ENCODE measurements at regions not wholly inside any gene's neighbourhood (a gene's known extent, or its start where the extent isn't known, plus 50 kb on each side); places are given as distances from the start of the nearest gene placed in this dataset.

GRCh38 chr12:41777064-41777790 lies 367.4 kb downstream of the GXYLT1 start:
- no peak for FAIRE-seq
- TF ChIP-seq SMC3 (conservative IDR thresholded peaks at IDR 0.05; ENCODE audit: insufficient read depth, low read depth, low read length) (no peak), HES1 (IDR thresholded peaks at IDR 0.05; ENCODE audit: low read depth) (no peak), CBX8 (IDR thresholded peaks at IDR 0.05; ENCODE audit: borderline replicate concordance, extremely low read depth, low read depth, low read length, poor library complexity, severe bottlenecking) (no peak), PTTG1 (tag; IDR thresholded peaks at IDR 0.05; ENCODE audit: low read depth) (no peak), GATAD2A (IDR thresholded peaks at IDR 0.05) (no peak), ERF (CRISPR knock-in tag; IDR thresholded peaks at IDR 0.05) (no peak), TCF7 (IDR thresholded peaks at IDR 0.05; ENCODE audit: borderline replicate concordance) (no peak), CTBP1 (IDR thresholded peaks at IDR 0.05; ENCODE audit: borderline replicate concordance) (no peak), GTF2B (IDR thresholded peaks at IDR 0.05; ENCODE audit: extremely low read depth, insufficient read length) (no peak), ZNF318 (IDR thresholded peaks at IDR 0.05; ENCODE audit: borderline replicate concordance in 1 of 2, low read depth in 1 of 2) (no peak), ZC3H11A (IDR thresholded peaks at IDR 0.05; ENCODE audit: low read depth, low read length) (no peak), RBBP5 (IDR thresholded peaks at IDR 0.05; ENCODE audit: borderline replicate concordance, insufficient read depth, low read length, poor library complexity, severe bottlenecking) (no peak), BDP1 (IDR thresholded peaks at IDR 0.05; ENCODE audit: insufficient read depth, insufficient read length) (no peak)

More at GRCh38 chr12:41777064-41777790, 367.4 kb downstream of the GXYLT1 start:
- H3K27me3 ChIP-seq (ENCODE audit: control insufficient read depth in 2 of 2, insufficient read depth in 2 of 2, low read length in 2 of 2), result no peaks in the 10 kb centered on the region
- no peaks in the 10 kb centered on the region for H4K20me1 ChIP-seq (replicated peaks; ENCODE audit: control insufficient read depth, insufficient read depth, low read length)
- H3K79me2 ChIP-seq (ENCODE audit: control insufficient read depth, insufficient read depth, low read length), result no peaks in the 10 kb centered on the region
- POLR2A ChIA-PET, result no interaction called here
- CTCF ChIA-PET (ENCODE audit: low intra/inter-chr PET ratio), result no interaction called here
- no peaks in the 10 kb centered on the region for H3K36me3 ChIP-seq (ENCODE audit: control insufficient read depth, insufficient read depth, low read length)
- no TSS peak for BruUV-seq (replicated peaks)
- H2AFZ ChIP-seq (ENCODE audit: low read depth, low read length), result no peak overlapping the region
- no peak overlapping the region for H3K9ac ChIP-seq (ENCODE audit: insufficient read depth in 1 of 2, low read depth in 2 of 2, low read length in 2 of 2)
- ATAC-seq (no peak), DNase-seq (ENCODE audit: extremely low read depth in 1 of 4, low spot score in 3 of 4) (no peak)
- no peaks in the 10 kb centered on the region for H3K4me1 ChIP-seq (replicated peaks in 1 of 2; ENCODE audit: control insufficient read depth in 2 of 2, insufficient read depth in 2 of 2, low read length in 2 of 2)
- in situ Hi-C loops (cut with MboI), result no loop called here
- no peak overlapping the region for H3K4me2 ChIP-seq (ENCODE audit: insufficient read depth, low read length)
- 2% methylated on average over 7 of the region's 9 CpGs for WGBS (ENCODE audit: insufficient coverage, low coverage, missing lambda C conversion rate)
- H3K9me3 ChIP-seq (replicated peaks; ENCODE audit: control insufficient read depth, insufficient read depth, low read depth, low read length), result no peaks in the 10 kb centered on the region
- H3K9me1 ChIP-seq (ENCODE audit: control insufficient read depth, insufficient read depth, low read length), result no peaks in the 10 kb centered on the region
- no peak overlapping the region for H3K27ac ChIP-seq (ENCODE audit: extremely low read depth, low read depth, low read length)
- no peak overlapping the region for H3K4me3 ChIP-seq
- intact Hi-C loops (cut with micrococcal nuclease), result no loop called here

All from K562 (cell line).